ENCODE measurements at regions not wholly inside any gene's neighbourhood (a gene's known extent, or its start where the extent isn't known, plus 50 kb on each side); places are given as distances from the start of the nearest gene placed in this dataset.

DNA sequence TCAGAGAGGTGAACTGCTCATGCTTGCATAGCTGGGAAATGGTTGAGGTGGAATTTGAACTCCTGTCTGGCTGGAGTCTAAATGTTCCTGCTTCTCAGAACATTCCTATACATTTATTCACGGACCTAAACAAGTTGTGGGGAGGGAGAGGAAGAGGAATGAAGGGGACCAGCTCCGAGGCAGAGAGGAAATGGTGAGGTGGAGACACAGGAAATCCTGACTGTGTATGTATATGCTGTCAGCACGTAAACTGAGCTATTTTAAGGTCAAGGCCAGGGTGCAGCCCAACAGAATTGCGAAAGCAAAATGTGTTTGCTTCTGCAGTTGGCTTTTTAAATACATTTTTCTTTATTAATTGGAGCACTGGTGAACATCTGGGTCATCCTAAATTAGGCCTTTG lies 74.1 kb upstream of the POMGNT2 start:
- DNase-seq (ENCODE audit: low spot score), result no peak

DNA sequence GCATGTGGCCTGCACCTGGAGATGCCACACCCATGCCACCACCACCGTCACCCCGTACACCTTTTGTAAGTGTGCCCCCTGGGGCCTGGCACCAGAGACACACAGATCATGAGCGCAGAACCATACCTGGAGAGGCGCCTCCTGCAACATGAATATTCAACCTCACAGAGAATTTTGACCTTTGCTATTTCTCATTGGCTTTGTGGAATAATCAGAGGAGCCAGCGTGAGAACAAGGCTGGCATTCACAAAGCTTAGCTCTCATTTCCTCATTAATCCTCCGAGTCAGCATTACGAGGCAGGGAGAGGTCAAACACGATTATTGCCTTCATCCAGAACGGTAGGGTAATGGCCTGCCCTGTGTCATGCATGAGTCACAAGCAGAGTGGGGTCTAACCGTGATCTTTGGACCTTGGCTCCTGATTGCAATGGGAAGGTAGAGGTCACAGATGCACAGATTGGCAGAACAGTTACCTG lies 73.0 kb upstream of the POMGNT2 start:
- no peak for DNase-seq (ENCODE audit: low spot score)

DNA sequence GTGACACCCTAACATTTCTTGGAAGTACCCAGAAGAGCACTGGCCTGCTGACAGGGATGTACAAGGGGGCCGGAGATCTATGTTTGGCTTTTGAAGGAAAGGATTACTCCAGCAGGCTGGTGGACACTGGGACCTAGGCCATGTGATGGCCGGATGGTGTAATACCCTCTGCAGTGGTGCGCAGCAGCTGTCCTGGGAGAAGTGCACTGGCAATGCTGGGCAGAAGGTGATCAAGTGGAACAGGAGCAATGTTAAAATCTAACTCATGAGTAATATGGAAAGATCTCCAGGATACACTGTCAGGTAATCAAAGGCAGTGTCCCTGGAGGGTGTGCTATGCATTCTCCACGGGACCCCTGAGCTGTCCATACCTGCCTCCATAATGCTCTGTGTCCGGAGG lies 71.2 kb upstream of the POMGNT2 start:
- DNase-seq (ENCODE audit: low spot score), result no peak

DNA sequence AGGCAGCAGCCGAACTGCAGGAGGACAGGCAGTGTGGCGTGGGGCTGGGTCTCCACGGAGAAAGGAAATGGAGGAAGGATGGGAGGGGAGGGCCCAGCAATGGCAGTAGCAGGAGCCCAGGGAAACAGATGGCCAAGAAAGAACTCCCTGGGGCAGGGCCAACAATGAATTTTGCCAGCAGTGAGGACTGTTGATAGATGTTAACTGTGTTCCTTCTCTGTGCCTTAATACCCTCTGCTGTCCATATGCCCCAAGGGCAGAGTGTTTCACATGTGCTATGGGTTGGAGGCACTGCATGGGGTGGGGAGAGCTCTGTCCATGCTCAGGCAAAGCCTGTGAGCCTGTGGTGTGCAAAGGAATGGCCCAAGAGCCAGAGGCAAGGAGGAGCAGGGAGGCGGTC lies 70.8 kb upstream of the POMGNT2 start:
- no peak for DNase-seq (ENCODE audit: low spot score)

DNA sequence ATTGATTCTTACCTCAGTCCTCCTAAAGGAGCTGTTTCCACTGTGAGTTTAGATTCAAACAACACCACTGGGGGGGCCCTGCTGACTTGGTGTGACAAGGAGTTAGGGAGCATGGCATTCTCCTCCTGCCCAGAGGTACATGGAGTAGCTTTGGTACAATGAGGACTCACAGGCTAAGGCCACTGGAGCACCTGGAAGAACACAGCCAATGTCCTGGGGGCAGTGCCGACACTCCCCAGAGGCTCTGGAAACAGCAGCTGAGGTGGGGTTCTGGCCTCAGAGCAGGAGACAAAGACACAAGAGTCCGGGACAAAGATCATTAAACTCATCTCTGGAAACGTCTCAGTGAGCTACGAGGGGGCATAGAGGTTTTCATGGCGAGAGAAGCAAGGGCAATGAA lies 69.7 kb upstream of the POMGNT2 start:
- no peak for DNase-seq (ENCODE audit: low spot score)

DNA sequence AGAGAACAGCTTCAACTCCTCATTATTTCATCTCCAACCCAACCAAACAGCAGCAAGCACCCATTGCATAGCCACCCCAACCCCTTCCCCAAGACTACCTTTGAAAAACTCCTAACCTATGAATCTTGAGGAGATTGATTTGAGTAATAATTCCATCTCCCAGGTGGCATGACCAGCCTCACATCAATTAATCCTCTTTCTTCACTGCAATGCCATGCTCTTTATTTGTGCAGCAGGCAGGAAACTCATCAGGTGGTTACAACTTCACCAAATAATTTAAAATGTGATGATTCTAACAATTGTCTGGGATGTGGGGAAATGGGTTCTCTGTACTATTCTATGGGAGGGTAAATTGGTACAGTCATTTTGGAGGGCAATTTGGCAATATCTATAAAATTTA lies 68.1 kb upstream of the POMGNT2 start:
- DNase-seq (ENCODE audit: low spot score), result no peak

DNA sequence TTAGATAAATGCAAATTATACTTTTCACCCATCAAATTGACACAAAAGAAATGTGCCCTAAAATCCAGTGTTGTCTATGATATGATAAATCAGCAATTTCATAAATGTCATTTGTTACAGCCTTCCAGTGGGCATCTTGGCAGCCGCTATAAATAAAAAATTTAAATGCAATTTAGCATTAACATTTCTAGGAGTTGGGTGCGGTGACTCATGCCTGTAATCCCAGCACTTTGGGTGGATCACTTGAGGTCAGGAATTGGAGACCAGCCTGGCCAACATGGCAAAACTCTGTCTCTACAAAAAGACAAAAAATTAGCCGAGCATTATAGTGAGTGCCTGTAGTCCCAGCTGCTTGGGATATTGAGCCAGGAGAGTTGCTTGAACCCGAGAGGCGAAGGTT lies 65.9 kb upstream of the POMGNT2 start:
- no peak for DNase-seq (ENCODE audit: low spot score)

DNA sequence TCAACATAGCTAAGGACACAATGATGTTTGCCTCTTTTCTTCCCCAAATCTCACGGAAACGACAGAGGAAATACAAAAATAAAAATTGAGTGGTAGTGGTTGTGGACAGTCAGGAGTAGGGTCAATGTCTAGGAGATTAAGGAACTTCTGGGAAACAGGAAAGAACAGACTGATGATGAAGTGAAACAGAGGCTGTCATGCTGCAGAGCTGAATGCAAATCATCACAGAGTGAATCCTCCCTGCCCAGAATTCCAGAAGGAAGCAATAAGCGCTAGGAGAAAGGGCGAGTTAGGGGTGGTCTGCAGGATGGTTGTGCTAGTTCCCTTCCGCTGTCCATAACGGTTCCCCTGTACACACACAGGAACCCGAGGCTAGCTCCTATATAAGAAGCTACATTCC lies 64.7 kb upstream of the POMGNT2 start:
- no peak for DNase-seq (ENCODE audit: low spot score)

DNA sequence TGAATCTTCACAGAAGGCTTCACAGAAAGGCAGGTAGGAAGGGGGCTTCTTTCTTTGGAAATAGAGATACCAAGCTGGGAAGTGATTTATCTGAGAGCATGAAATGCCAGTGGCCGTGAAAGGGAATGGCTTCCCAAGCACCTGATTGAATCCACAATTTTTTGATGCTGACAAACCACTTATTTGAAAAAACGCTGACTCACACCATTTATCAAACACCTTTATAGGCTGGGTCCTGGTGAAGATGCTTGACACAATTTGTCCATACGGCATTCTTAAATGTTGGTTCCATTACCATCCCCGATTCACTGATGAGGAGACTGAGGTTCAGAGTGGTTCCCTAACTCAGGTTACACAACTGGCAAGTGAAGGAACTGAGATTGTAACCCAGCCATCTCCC lies 64.1 kb upstream of the POMGNT2 start:
- no peak for DNase-seq (ENCODE audit: low spot score)

DNA sequence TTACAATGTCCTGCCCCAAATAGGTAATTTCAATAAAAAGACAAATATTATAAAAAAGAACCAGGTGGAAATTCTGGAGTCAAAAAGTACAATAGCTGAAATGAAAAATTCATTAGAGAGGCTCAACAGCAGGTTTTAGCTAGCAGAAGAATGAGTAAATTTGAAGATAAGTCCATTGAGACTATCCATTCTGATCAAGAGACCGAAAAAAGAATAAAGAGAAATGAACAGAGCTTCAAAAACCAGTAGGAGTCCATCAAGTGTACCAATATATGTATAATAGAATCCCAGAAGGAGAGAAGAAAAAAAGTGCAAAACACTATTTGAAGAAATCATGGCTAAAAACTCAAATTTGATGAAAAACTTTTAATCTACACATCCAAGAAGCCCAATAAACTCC lies 60.5 kb upstream of the POMGNT2 start:
- no peak for DNase-seq (ENCODE audit: low spot score)

DNA sequence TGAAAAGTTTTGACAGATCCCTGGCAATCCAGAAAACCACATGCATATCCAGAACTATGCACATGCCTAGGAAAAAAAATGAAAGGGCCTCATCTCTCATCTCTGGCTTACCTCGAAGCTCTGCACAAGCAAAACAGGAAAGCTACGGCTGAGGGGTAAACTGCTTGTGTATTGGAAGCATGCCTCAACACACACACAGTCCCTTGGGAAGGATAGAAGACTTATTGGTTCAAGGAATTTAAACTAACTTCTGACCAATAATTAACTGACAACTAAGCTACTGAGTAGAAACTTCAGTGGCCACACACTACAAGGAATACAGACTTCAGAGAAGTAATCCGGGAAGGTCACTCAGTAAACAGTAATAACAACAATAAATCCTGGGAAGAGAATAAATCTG lies 59.9 kb upstream of the POMGNT2 start:
- DNase-seq (ENCODE audit: low spot score), result no peak

DNA sequence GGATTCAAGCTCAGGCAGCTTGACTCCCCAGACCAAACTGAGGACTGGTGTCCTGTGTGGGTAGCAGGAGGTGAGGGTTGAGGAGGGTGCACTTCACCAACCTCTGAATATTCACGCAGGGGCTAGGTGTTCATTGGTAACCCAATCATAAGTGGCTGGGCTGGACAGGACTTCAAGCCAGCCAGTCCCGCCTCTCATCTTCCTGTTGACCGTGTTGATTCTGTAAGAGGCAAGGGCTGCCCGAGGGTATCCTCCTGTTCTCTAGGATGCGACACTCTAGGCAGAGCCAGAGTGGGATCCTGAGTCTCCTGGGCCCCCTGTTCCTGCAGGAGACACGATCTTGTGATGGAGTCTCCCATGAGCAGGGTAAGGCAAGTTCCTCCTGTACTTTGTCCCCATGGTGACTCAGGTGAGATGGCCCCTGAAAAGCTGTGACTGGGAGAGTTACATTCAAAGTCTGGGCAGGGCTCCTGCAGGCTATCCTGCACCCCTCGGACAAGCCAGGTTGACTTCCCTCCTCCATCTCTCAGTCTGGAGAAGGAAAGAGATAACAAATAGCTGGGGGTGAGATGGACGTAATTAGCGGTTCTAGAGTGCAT lies 58.1 kb upstream of the POMGNT2 start:
- DNase-seq (ENCODE audit: low spot score), result no peak

DNA sequence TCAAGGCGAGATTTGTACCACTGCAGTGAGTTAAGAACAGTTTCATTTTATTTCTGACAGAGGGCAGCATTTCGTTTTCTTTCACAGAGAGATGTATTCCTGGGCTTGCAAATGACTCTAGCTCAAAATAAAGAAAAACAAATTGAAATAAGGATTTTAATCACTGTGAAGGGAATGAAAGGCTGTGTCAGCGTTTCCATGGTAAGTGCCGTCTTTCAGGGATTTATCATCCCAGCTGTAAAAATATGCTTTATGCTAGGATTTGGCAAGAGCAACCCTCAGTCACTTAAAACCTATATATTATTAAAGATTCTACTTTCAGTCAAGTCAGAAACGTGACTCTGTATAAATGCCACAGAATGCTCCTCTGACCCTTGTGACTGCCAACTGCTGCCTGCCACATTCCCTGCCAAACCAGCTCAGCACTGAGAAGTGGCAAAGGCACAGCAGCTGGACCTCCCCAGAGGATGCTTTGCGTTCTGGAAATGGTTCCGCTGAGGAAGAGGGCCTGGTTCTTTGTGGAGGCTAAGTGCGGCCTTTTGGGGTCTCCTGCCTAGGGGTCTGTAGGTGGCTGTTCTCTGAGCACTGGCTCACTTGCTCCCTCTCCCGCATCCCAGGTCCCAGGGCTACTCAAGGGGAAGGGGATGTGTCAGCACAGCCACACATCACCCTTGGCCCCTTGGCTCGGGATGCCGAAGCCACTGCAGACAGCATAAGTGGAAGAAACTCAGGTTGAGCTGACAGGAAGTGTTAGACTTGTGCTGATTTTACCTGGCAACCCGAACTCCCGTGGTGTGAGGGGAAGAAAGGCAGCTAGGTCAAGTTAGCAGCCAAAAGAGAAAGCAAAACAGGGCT lies 56.6 kb upstream of the POMGNT2 start:
- DNase-seq (ENCODE audit: low spot score), result peak; percentile 54

DNA sequence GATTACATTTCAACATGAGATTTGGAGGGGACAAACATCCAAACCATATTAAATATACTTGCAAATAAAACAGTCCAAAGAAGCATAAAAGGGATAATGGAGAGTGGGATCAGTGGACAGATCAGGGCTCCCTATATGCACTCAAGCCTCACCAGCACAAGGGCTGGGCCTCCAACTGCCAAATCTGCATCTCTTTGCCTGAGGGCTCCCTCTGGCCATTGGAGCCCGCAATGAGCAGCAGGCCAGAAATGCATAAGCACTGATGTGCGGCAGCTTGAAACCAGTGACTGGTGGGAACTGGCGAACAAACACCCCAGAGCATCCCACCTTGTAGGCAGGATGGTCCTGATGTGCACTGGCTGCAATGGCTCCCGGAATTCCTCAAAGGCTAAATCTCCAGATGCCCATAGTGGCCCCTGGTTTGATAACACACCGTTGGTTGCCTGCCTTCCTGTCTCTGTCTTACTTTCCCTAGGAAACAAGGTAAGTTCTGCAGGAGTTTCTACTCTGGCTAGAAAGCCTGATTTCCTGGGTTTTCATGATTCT lies 55.9 kb upstream of the POMGNT2 start:
- no peak for DNase-seq (ENCODE audit: low spot score)

DNA sequence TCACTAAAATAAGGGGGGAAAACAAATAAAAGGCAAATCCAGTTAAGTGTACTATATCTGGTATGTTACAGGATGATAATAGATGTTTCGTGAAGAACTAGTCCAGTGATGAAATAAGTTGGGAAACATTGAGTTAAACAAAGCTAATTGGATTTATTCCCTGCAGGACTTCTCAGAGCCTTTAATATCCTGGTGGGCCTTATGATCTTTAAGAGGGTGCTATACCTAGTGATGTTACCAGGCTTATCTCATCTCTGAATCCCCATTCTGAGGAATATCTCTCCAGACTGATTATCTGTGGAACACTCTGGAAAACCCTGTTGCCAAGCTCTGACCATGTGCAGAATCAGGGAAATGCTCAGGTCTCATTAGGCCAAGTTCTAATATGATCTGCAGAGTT lies 54.8 kb upstream of the POMGNT2 start:
- no peak for DNase-seq (ENCODE audit: low spot score)

DNA sequence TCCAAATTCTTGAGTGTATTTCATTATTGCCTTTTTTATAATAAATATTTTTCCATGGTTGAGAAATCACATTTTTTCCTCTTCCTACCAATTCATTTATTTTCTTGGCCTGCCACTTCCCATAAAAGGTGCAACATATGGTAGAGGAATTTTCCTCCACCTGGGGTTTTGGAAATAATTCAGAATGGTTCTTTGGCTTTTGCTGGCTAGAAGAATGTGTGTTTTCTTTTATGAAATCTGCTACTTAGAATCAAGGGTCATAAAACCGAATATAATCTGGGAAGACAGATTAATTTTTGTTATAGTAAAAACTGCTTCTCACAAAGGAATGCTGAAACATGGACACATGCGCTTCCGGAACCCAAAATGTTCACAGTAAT lies 54.0 kb upstream of the POMGNT2 start:
- no peak for DNase-seq (ENCODE audit: low spot score)

DNA sequence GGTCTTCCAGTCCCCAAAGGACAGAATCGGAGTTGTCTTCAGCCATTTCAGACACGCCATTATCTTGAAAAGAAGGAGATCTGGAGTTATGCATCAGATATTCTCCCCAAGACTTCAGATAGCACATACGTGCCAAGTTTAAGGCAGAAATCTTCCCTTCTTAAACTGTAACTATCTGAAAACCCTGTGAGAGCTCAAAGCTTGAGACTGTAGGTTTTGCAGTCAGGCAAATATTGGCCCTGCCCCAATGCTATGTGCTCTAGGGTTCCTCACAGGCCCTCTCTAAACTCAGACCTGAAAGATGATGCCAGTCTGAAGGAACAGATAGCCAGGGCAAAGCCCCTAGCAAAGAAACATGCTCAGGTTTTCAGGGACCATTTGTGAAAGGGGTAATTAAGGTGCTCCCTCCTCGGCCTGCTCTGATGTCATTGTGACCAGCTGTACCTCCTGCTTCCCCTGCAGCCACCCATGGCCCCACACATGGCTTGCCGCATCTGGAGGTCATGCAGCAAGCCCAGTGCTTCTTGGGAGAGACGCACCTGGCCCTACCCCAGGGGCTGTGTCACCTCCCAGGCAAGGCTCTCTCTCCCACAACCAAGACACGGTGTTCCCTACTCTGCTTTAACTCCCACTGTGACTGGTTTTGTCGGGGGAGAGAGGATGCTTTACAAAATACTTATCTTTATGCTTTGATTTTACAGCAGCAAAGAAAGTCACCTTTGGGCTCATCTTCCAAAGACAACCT lies 53.4 kb upstream of the POMGNT2 start:
- DNase-seq (ENCODE audit: low spot score), result no peak

DNA sequence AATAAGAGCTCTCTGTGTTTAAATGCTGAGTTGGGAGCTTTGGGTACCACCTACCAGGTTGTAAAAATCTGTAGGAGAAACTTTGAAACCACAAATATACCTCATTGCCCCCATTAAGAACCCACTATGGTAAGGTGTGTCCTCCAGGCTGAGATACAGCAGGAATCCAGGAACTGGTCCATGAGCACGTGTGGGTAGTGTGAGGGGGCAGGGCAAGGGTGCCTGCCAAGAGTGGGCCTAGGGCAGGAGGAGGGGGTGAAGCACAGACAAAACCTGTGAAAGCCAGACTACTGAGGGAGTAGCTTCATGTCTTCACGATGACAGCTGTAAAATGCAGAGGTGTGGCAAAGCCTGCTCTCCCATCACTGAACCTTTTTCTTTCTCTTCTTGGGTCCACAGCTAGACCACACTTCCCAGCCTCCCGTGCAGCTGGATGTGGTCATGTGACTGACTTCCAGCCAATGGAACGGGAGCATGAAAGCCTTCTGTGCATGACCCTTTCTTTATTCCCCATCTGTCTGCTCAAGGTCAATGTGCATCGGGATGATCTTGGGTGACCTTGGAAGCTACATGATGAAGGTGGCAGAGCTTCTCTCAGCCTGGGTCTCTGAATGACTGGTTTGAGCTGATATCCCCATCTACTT lies 51.1 kb upstream of the POMGNT2 start:
- DNase-seq (ENCODE audit: low spot score), result no peak

DNA sequence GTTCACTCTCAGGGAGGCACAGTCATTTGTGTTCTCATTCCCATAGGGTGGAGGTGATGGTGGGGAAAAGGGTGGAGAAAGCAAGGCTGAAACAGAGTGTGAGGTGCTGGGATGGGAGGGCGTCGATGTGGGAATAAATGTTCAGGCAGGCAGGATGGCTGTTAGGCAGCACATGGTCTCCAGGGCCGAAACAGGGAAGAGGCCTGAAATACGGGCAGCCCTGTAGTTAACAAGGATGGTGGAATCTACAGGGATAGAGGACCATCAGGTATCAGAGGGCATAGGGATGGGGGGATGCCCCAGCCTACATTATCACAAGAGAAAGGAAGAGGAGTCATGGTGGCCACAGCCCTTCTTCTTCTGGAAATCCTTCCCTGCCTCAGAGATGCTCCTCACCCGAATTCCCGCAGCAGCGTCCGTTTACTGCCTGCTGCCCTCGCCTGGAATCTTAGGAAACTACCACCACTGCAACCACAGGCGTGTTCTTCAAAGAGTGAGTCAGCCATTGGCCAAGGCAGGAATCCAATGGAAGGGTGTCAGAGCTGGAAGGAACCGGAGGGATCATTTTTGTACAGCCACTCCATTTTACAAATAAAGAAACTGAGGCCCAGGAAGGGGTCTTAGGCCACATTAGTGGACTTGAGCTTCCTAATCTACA lies 49.7 kb upstream of the POMGNT2 start:
- peak; percentile 81 for DNase-seq (ENCODE audit: low spot score)
